Adipocyte (in vitro differentiated cells): ENCODE measurements at regions not wholly inside any gene's neighbourhood (a gene's known extent, or its start where the extent isn't known, plus 50 kb on each side); places are given as distances from the start of the nearest gene placed in this dataset.

ENCODE experiments used
- DNase-seq: peaks from one replicate; pipeline ENCODE4 v3.0.0-alpha.2; 2015; ENCODE audit warnings: low read depth
- H3K27me3 ChIP-seq: replicated peaks from 2 replicates; pipeline ENCODE4 v1.7.0; 2013; ENCODE audit warnings: mild to moderate bottlenecking, low read length, moderate library complexity; ENCODE audit not compliant: control insufficient read depth, insufficient read depth
- H3K36me3 ChIP-seq: 2 replicates; pipeline ENCODE4 v1.7.0; 2013; ENCODE audit warnings: low read length, mild to moderate bottlenecking, moderate library complexity; ENCODE audit not compliant: control insufficient read depth, insufficient read depth, severe bottlenecking
- H3K4me1 ChIP-seq: 2 replicates; pipeline ENCODE4 v1.7.0; 2013; ENCODE audit warnings: mild to moderate bottlenecking, low read length, moderate library complexity; ENCODE audit not compliant: control insufficient read depth, insufficient read depth
- H3K4me3 ChIP-seq: 2 replicates; pipeline ENCODE4 v1.7.0; 2013; ENCODE audit warnings: mild to moderate bottlenecking, low read length, moderate library complexity
- H3K9ac ChIP-seq: 2 replicates; pipeline ENCODE4 v1.7.0; 2013; ENCODE audit warnings: mild to moderate bottlenecking, low read length, moderate library complexity
- H3K9me3 ChIP-seq: 2 replicates; pipeline ENCODE4 v1.7.0; 2013; ENCODE audit warnings: mild to moderate bottlenecking, low read length, moderate library complexity; ENCODE audit not compliant: control insufficient read depth

GRCh38 chr15:39447346-39447745 is 133.5 kb upstream of the THBS1 start:
- Histone ChIP-seq H3K27me3 (no peaks in the 10 kb centered on the region), H3K4me1 (peaks cover 6% of the 10 kb centered on the region), H3K9me3 (no peaks in the 10 kb centered on the region), H3K36me3 (no peaks in the 10 kb centered on the region), H3K4me3 (no peak overlapping the region), H3K9ac (no peak overlapping the region)
- no peak for DNase-seq

GRCh38 chr15:39447881-39448280 is 133.0 kb upstream of the THBS1 start:
- Histone ChIP-seq H3K9ac (no peak overlapping the region), H3K9me3 (no peaks in the 10 kb centered on the region), H3K36me3 (no peaks in the 10 kb centered on the region), H3K4me1 (peaks cover 6% of the 10 kb centered on the region), H3K27me3 (no peaks in the 10 kb centered on the region), H3K4me3 (no peak overlapping the region)
- DNase-seq, result no peak

- no peaks in the 10 kb centered on the region for H3K9me3 ChIP-seq
- H3K9ac ChIP-seq, result no peak overlapping the region
- H3K4me1 ChIP-seq, result peaks cover 8% of the 10 kb centered on the region
- H3K27me3 ChIP-seq, result no peaks in the 10 kb centered on the region
- H3K36me3 ChIP-seq, result no peaks in the 10 kb centered on the region
- no peak overlapping the region for H3K4me3 ChIP-seq
- DNase-seq, result no peak
These were observed 132.5 kb upstream of the THBS1 start for GRCh38 chr15:39448409-39448808.

GRCh38 chr15:39451121-39451688 is 129.7 kb upstream of the THBS1 start:
- Histone ChIP-seq H3K4me1 (peaks cover 33% of the 10 kb centered on the region), H3K9me3 (no peaks in the 10 kb centered on the region), H3K27me3 (no peaks in the 10 kb centered on the region), H3K9ac (no peak overlapping the region), H3K4me3 (no peak overlapping the region), H3K36me3 (no peaks in the 10 kb centered on the region)
- DNase-seq, result peak; percentile 4

- no peak overlapping the region for H3K4me3 ChIP-seq
- H3K9me3 ChIP-seq, result no peaks in the 10 kb centered on the region
- H3K4me1 ChIP-seq, result peaks cover 40% of the 10 kb centered on the region
- H3K27me3 ChIP-seq, result no peaks in the 10 kb centered on the region
- no peak for DNase-seq
- H3K36me3 ChIP-seq, result no peaks in the 10 kb centered on the region
- no peak overlapping the region for H3K9ac ChIP-seq
These were observed 129.0 kb upstream of the THBS1 start for GRCh38 chr15:39451871-39452270.

- H3K36me3 ChIP-seq, result no peaks in the 10 kb centered on the region
- no peaks in the 10 kb centered on the region for H3K27me3 ChIP-seq
- H3K9me3 ChIP-seq, result no peaks in the 10 kb centered on the region
- H3K4me3 ChIP-seq, result no peak overlapping the region
- H3K9ac ChIP-seq, result no peak overlapping the region
- H3K4me1 ChIP-seq, result peaks cover 42% of the 10 kb centered on the region
- DNase-seq, result no peak
These were observed 127.3 kb upstream of the THBS1 start for GRCh38 chr15:39453620-39454019.

- no peaks in the 10 kb centered on the region for H3K36me3 ChIP-seq
- no peaks in the 10 kb centered on the region for H3K9me3 ChIP-seq
- H3K4me3 ChIP-seq, result no peak overlapping the region
- DNase-seq, result peak; percentile 78
- peaks cover 42% of the 10 kb centered on the region for H3K4me1 ChIP-seq
- H3K27me3 ChIP-seq, result no peaks in the 10 kb centered on the region
- peak overlapping the region; percentile 40 for H3K9ac ChIP-seq
These were observed 126.5 kb upstream of the THBS1 start for GRCh38 chr15:39454189-39454986.

- no peaks in the 10 kb centered on the region for H3K27me3 ChIP-seq
- DNase-seq, result peak; percentile 91
- no peak overlapping the region for H3K9ac ChIP-seq
- H3K4me1 ChIP-seq, result peaks cover 42% of the 10 kb centered on the region
- H3K9me3 ChIP-seq, result no peaks in the 10 kb centered on the region
- H3K4me3 ChIP-seq, result no peak overlapping the region
- H3K36me3 ChIP-seq, result no peaks in the 10 kb centered on the region
These were observed 125.3 kb upstream of the THBS1 start for GRCh38 chr15:39455471-39455991.

- no peak for DNase-seq
- Histone ChIP-seq H3K4me1 (peaks cover 43% of the 10 kb centered on the region), H3K36me3 (no peaks in the 10 kb centered on the region), H3K9me3 (no peaks in the 10 kb centered on the region), H3K4me3 (no peak overlapping the region), H3K9ac (no peak overlapping the region), H3K27me3 (no peaks in the 10 kb centered on the region)
These were observed 124.7 kb upstream of the THBS1 start for GRCh38 chr15:39456159-39456558.

- Histone ChIP-seq H3K4me1 (peaks cover 46% of the 10 kb centered on the region), H3K9me3 (no peaks in the 10 kb centered on the region), H3K36me3 (no peaks in the 10 kb centered on the region), H3K9ac (no peak overlapping the region), H3K27me3 (no peaks in the 10 kb centered on the region), H3K4me3 (no peak overlapping the region)
- DNase-seq, result no peak
These were observed 124.1 kb upstream of the THBS1 start for GRCh38 chr15:39456582-39457330.

GRCh38 chr15:39458131-39458530 is 122.7 kb upstream of the THBS1 start:
- Histone ChIP-seq H3K27me3 (no peaks in the 10 kb centered on the region), H3K9ac (no peak overlapping the region), H3K4me1 (peaks cover 56% of the 10 kb centered on the region), H3K4me3 (no peak overlapping the region), H3K9me3 (no peaks in the 10 kb centered on the region), H3K36me3 (no peaks in the 10 kb centered on the region)
- no peak for DNase-seq
